Astrocyte (in vitro differentiated cells and primary cell): ENCODE measurements at regions not wholly inside any gene's neighbourhood (a gene's known extent, or its start where the extent isn't known, plus 50 kb on each side); places are given as distances from the start of the nearest gene placed in this dataset.

ENCODE experiments used
- DNase-seq: peaks from one replicate; pipeline ENCODE4 v3.0.0-alpha.2; 2010; ENCODE audit warnings: low read depth
- FAIRE-seq: peaks from 2 replicates; lab custom pipeline; 2011; peaks lifted over from hg19 to GRCh38; lab: Jason Lieb, UNC
- H2AFZ ChIP-seq: 2 replicates; pipeline ENCODE4 v1.6.0; 2012; ENCODE audit warnings: low read depth, low read length, inconsistent platforms
- H3K27ac ChIP-seq: 2 replicates; pipeline ENCODE4 v1.5.1; 2011; ENCODE audit warnings: low read depth, low read length, inconsistent platforms
- H3K27me3 ChIP-seq: 2 replicates; pipeline ENCODE4 v1.6.0; 2011; ENCODE audit warnings: low read length, inconsistent platforms; ENCODE audit not compliant: insufficient read depth
- H3K36me3 ChIP-seq: 2 replicates; pipeline ENCODE4 v1.5.1; 2011; ENCODE audit warnings: low read length, inconsistent platforms; ENCODE audit not compliant: insufficient read depth
- H3K4me1 ChIP-seq: 2 replicates; pipeline ENCODE4 v1.5.1; 2011; ENCODE audit warnings: low read length, inconsistent platforms; ENCODE audit not compliant: insufficient read depth
- H3K4me2 ChIP-seq: 2 replicates; pipeline ENCODE4 v1.6.0; 2012; ENCODE audit warnings: low read length, inconsistent platforms
- H3K4me3 ChIP-seq: 2 replicates; pipeline ENCODE4 v1.5.1; 2011; ENCODE audit warnings: low read depth, mild to moderate bottlenecking, low read length, inconsistent platforms; ENCODE audit not compliant: insufficient read depth
- H3K79me2 ChIP-seq: 2 replicates; pipeline ENCODE4 v1.6.0; 2012; ENCODE audit warnings: mild to moderate bottlenecking, low read length, inconsistent platforms; ENCODE audit not compliant: insufficient read depth
- H3K9ac ChIP-seq: 2 replicates; pipeline ENCODE4 v1.6.0; 2012; ENCODE audit warnings: mild to moderate bottlenecking, low read length, inconsistent platforms
- H3K9me3 ChIP-seq: 2 replicates; pipeline ENCODE4 v1.5.1; 2012; ENCODE audit warnings: low read depth, mild to moderate bottlenecking, low read length, inconsistent platforms; ENCODE audit not compliant: insufficient read depth
- H4K20me1 ChIP-seq: 2 replicates; pipeline ENCODE4 v1.6.0; 2012; ENCODE audit warnings: low read length, inconsistent platforms; ENCODE audit not compliant: insufficient read depth
- H3K27ac Mint-ChIP-seq: one replicate; pipeline ENCODE4 v1.8.0; 2021; ENCODE audit warnings: mild to moderate bottlenecking, mixed read lengths; ENCODE audit not compliant: unreplicated experiment
- H3K27me3 Mint-ChIP-seq: one replicate; pipeline ENCODE4 v1.8.0; 2021; ENCODE audit warnings: low read depth, mixed read lengths; ENCODE audit not compliant: unreplicated experiment
- H3K36me3 Mint-ChIP-seq: one replicate; pipeline ENCODE4 v1.8.0; 2021; ENCODE audit warnings: low read depth, mixed read lengths; ENCODE audit not compliant: unreplicated experiment
- H3K4me1 Mint-ChIP-seq: one replicate; pipeline ENCODE4 v1.8.0; 2021; ENCODE audit warnings: low read depth, mixed read lengths; ENCODE audit not compliant: unreplicated experiment
- H3K4me3 Mint-ChIP-seq: one replicate; pipeline ENCODE4 v1.8.0; 2021; ENCODE audit warnings: mild to moderate bottlenecking, moderate library complexity, mixed read lengths; ENCODE audit not compliant: unreplicated experiment
- H3K9me3 Mint-ChIP-seq: one replicate; pipeline ENCODE4 v1.8.0; 2021; ENCODE audit warnings: mild to moderate bottlenecking, mixed read lengths; ENCODE audit not compliant: unreplicated experiment
- EZH2 ChIP-seq: IDR thresholded peaks from 2 replicates; pipeline ENCODE4 v1.6.1; 2012; ENCODE audit warnings: mild to moderate bottlenecking, low read length, inconsistent platforms; ENCODE audit not compliant: insufficient read depth
- TF ChIP-seq, protein P1 (sequence below): IDR thresholded peaks from 2 replicates; pipeline ENCODE4 v1.5.1; 2011; ENCODE audit warnings: low read depth, mild to moderate bottlenecking, inconsistent platforms, low read length, moderate library complexity; ENCODE audit not compliant: insufficient read depth

DNA sequence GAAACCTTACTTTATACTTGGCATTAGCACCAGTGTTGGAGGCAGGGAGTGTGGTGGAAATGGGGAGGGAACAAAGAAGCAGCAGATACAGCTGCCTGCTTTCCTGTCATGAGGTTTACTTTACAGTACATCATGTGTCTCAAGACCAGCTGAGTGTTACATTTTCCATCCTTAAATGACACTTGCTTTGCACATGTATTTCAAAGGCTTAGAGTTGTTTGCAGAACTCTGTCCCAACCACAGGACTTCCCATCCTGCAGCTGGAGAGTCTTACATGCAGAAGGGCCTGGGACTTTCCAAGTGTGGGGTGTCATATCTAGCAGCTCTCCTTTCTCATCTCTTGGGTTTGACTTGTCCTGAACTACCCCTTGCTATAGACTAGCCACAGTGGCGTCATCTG lies 395.9 kb downstream of the DHX35 start:
- H3K4me3 Mint-ChIP-seq = no peak overlapping the region
- no peaks in the 10 kb centered on the region for H3K9me3 ChIP-seq
- no peak overlapping the region for H3K9ac ChIP-seq
- no peak overlapping the region for H3K27ac Mint-ChIP-seq
- DNase-seq (no peak), FAIRE-seq (no peak)
- peaks cover 9% of the 10 kb centered on the region for H3K27me3 Mint-ChIP-seq
- no peak overlapping the region for H2AFZ ChIP-seq
- H3K4me1 ChIP-seq = no peaks in the 10 kb centered on the region
- no peaks in the 10 kb centered on the region for H3K36me3 ChIP-seq
- no peaks in the 10 kb centered on the region for H4K20me1 ChIP-seq
- no peaks in the 10 kb centered on the region for H3K79me2 ChIP-seq
- H3K27me3 ChIP-seq = no peaks in the 10 kb centered on the region
- H3K4me2 ChIP-seq = no peak overlapping the region
- no peaks in the 10 kb centered on the region for H3K4me1 Mint-ChIP-seq
- H3K4me3 ChIP-seq = no peak overlapping the region
- H3K36me3 Mint-ChIP-seq = no peaks in the 10 kb centered on the region
- no peaks in the 10 kb centered on the region for H3K9me3 Mint-ChIP-seq
- no peak overlapping the region for H3K27ac ChIP-seq
- no peak for TF ChIP-seq EZH2
- TF ChIP-seq, protein P1, sequence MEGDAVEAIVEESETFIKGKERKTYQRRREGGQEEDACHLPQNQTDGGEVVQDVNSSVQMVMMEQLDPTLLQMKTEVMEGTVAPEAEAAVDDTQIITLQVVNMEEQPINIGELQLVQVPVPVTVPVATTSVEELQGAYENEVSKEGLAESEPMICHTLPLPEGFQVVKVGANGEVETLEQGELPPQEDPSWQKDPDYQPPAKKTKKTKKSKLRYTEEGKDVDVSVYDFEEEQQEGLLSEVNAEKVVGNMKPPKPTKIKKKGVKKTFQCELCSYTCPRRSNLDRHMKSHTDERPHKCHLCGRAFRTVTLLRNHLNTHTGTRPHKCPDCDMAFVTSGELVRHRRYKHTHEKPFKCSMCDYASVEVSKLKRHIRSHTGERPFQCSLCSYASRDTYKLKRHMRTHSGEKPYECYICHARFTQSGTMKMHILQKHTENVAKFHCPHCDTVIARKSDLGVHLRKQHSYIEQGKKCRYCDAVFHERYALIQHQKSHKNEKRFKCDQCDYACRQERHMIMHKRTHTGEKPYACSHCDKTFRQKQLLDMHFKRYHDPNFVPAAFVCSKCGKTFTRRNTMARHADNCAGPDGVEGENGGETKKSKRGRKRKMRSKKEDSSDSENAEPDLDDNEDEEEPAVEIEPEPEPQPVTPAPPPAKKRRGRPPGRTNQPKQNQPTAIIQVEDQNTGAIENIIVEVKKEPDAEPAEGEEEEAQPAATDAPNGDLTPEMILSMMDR = no peak

DNA sequence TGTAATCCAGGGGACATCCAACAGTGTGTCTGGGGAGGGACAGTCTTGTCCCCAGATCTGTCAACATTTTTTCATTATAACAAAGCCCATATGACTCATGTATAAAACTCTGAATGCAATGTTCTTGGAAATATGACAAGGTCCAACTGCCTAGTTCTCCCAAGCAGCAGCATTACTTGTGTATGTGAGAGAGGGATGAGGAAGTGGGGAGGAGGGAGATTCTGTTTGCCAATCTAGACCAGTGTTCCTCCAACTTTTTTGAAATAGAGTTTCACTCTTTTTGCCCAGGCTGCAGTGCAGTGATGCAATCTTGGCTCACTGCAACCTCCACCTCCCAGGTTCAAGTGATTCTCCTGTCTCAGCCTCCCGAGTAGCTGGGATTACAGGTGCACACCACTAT lies 394.8 kb downstream of the DHX35 start:
- no peak for FAIRE-seq

GRCh38 chr20:39349240-39349639 lies 387.1 kb downstream of the DHX35 start:
- H3K27me3 Mint-ChIP-seq = peaks cover 7% of the 10 kb centered on the region
- Histone ChIP-seq H3K27ac (no peak overlapping the region), H3K36me3 (no peaks in the 10 kb centered on the region), H3K79me2 (no peaks in the 10 kb centered on the region), H3K4me2 (no peak overlapping the region), H3K4me3 (no peak overlapping the region), H3K4me1 (no peaks in the 10 kb centered on the region), H2AFZ (no peak overlapping the region), H3K9me3 (peaks cover 6% of the 10 kb centered on the region), H3K27me3 (no peaks in the 10 kb centered on the region), H4K20me1 (no peaks in the 10 kb centered on the region), H3K9ac (no peak overlapping the region)
- no peak for DNase-seq
- TF ChIP-seq EZH2 = no peak
- TF ChIP-seq, protein P1 = no peak
- no peak overlapping the region for H3K4me3 Mint-ChIP-seq
- no peaks in the 10 kb centered on the region for H3K36me3 Mint-ChIP-seq
- no peak overlapping the region for H3K27ac Mint-ChIP-seq
- FAIRE-seq = no peak
- H3K9me3 Mint-ChIP-seq = peaks cover 15% of the 10 kb centered on the region
- H3K4me1 Mint-ChIP-seq = no peaks in the 10 kb centered on the region

More for the DNA sequence above, 394.8 kb downstream of the DHX35 start:
- H3K4me2 ChIP-seq = no peak overlapping the region
- H3K79me2 ChIP-seq = no peaks in the 10 kb centered on the region
- H2AFZ ChIP-seq = no peak overlapping the region
- H3K4me1 ChIP-seq = no peaks in the 10 kb centered on the region
- no peak for TF ChIP-seq EZH2
- TF ChIP-seq, protein P1 = no peak
- peaks cover 9% of the 10 kb centered on the region for H3K27me3 Mint-ChIP-seq
- DNase-seq = no peak
- no peak overlapping the region for H3K27ac ChIP-seq
- H3K36me3 ChIP-seq = no peaks in the 10 kb centered on the region
- H3K9ac ChIP-seq = no peak overlapping the region
- H3K9me3 ChIP-seq = no peaks in the 10 kb centered on the region
- no peaks in the 10 kb centered on the region for H4K20me1 ChIP-seq
- no peak overlapping the region for H3K4me3 Mint-ChIP-seq
- no peaks in the 10 kb centered on the region for H3K27me3 ChIP-seq
- no peaks in the 10 kb centered on the region for H3K4me1 Mint-ChIP-seq
- no peaks in the 10 kb centered on the region for H3K36me3 Mint-ChIP-seq
- H3K4me3 ChIP-seq = no peak overlapping the region
- no peak overlapping the region for H3K27ac Mint-ChIP-seq
- H3K9me3 Mint-ChIP-seq = no peaks in the 10 kb centered on the region
